ENCODE measurements at regions not wholly inside any gene's neighbourhood (a gene's known extent, or its start where the extent isn't known, plus 50 kb on each side); places are given as distances from the start of the nearest gene placed in this dataset.

DNA sequence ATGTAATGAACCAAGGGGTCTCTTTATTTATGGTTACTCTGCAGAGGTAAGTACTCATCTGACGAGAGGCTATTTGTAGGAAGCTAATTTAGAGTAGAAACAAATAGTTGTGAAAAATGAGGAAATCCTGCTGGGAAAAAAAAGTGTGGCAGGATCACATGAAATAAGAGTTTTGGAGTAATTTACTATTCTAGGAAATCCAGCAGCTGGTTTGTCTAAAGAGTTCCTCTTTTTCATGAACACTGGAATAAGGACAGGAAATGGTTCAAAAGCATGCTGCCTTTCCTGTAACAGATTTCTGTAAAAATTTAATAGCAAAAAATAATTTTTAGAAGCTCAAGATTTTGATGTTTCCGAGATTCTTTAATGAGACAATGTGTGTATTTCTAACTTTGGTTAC is 177.3 kb downstream of the CHRM3 start:
- peaks cover 7% of the 10 kb centered on the region; the same call in 2 of the 3 replicates for H3K4me1 Mint-ChIP-seq
- no peak for ATAC-seq
- H3K36me3 Mint-ChIP-seq (ENCODE audit: low read depth) = no peaks in the 10 kb centered on the region

DNA sequence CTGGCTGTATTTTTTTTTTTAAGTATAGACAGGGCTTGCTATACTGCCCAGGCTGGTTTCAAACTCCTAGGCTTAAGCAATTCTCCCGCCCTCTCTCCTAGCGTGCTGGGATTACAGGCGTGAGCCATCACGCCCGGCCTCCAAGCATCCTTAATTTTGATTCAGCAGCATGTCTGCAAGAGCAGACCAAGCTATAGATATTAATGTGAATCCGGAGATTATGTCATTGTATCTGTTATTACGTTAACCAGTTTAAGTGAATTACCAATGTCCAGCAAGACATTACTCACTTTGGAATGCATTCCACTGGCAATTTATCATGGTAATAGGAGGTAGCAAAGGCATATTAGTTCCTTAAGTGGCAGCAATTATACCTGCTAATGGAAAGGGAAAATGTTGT is 179.7 kb downstream of the CHRM3 start:
- H3K4me1 Mint-ChIP-seq = peaks cover 2% of the 10 kb centered on the region; the same call in 2 of the 3 replicates
- H4K20me1 ChIP-seq (replicated peaks; ENCODE audit: insufficient read depth) = no peaks in the 10 kb centered on the region
- no peaks in the 10 kb centered on the region for H3K36me3 Mint-ChIP-seq (ENCODE audit: low read depth)
- H3K27ac ChIP-seq (ENCODE audit: low read depth) = no peak overlapping the region
- DNase-seq (ENCODE audit: low spot score) = no peak
- H3K27me3 Mint-ChIP-seq (ENCODE audit: insufficient read depth, low read depth, poor library complexity) = peaks cover 3% of the 10 kb centered on the region
- no peaks in the 10 kb centered on the region for H3K9me2 ChIP-seq (ENCODE audit: insufficient read depth)
- H3F3A ChIP-seq (replicated peaks; ENCODE audit: low read depth) = no peaks in the 10 kb centered on the region
- H3K4me2 ChIP-seq = no peak overlapping the region
- H3K36me3 ChIP-seq (ENCODE audit: insufficient read depth) = no peaks in the 10 kb centered on the region
- H3K4me3 ChIP-seq = no peak overlapping the region
- H3K27ac Mint-ChIP-seq = no peak overlapping the region
- ATAC-seq = no peak
- no peaks in the 10 kb centered on the region for H3K9me3 Mint-ChIP-seq
- H3K27me3 ChIP-seq (ENCODE audit: insufficient read depth) = no peaks in the 10 kb centered on the region
- no peaks in the 10 kb centered on the region for H3K4me1 ChIP-seq (ENCODE audit: insufficient read depth)
- H3K4me3 Mint-ChIP-seq = no peak overlapping the region
- H2AFZ ChIP-seq = no peak overlapping the region
- H3K79me2 ChIP-seq (replicated peaks; ENCODE audit: insufficient read depth) = no peaks in the 10 kb centered on the region
- TF ChIP-seq, protein P1, sequence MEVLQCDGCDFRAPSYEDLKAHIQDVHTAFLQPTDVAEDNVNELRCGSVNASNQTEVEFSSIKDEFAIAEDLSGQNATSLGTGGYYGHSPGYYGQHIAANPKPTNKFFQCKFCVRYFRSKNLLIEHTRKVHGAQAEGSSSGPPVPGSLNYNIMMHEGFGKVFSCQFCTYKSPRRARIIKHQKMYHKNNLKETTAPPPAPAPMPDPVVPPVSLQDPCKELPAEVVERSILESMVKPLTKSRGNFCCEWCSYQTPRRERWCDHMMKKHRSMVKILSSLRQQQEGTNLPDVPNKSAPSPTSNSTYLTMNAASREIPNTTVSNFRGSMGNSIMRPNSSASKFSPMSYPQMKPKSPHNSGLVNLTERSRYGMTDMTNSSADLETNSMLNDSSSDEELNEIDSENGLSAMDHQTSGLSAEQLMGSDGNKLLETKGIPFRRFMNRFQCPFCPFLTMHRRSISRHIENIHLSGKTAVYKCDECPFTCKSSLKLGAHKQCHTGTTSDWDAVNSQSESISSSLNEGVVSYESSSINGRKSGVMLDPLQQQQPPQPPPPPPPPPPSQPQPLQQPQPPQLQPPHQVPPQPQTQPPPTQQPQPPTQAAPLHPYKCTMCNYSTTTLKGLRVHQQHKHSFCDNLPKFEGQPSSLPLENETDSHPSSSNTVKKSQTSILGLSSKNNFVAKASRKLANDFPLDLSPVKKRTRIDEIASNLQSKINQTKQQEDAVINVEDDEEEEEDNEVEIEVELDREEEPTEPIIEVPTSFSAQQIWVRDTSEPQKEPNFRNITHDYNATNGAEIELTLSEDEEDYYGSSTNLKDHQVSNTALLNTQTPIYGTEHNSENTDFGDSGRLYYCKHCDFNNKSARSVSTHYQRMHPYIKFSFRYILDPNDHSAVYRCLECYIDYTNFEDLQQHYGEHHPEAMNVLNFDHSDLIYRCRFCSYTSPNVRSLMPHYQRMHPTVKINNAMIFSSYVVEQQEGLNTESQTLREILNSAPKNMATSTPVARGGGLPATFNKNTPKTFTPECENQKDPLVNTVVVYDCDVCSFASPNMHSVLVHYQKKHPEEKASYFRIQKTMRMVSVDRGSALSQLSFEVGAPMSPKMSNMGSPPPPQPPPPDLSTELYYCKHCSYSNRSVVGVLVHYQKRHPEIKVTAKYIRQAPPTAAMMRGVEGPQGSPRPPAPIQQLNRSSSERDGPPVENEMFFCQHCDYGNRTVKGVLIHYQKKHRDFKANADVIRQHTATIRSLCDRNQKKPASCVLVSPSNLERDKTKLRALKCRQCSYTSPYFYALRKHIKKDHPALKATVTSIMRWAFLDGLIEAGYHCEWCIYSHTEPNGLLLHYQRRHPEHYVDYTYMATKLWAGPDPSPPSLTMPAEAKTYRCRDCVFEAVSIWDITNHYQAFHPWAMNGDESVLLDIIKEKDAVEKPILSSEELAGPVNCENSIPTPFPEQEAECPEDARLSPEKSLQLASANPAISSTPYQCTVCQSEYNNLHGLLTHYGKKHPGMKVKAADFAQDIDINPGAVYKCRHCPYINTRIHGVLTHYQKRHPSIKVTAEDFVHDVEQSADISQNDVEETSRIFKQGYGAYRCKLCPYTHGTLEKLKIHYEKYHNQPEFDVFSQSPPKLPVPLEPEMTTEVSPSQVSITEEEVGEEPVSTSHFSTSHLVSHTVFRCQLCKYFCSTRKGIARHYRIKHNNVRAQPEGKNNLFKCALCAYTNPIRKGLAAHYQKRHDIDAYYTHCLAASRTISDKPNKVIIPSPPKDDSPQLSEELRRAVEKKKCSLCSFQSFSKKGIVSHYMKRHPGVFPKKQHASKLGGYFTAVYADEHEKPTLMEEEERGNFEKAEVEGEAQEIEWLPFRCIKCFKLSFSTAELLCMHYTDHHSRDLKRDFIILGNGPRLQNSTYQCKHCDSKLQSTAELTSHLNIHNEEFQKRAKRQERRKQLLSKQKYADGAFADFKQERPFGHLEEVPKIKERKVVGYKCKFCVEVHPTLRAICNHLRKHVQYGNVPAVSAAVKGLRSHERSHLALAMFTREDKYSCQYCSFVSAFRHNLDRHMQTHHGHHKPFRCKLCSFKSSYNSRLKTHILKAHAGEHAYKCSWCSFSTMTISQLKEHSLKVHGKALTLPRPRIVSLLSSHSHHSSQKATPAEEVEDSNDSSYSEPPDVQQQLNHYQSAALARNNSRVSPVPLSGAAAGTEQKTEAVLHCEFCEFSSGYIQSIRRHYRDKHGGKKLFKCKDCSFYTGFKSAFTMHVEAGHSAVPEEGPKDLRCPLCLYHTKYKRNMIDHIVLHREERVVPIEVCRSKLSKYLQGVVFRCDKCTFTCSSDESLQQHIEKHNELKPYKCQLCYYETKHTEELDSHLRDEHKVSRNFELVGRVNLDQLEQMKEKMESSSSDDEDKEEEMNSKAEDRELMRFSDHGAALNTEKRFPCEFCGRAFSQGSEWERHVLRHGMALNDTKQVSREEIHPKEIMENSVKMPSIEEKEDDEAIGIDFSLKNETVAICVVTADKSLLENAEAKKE (CRISPR knock-in tag; IDR thresholded peaks at IDR 0.05) = no peak
- TF ChIP-seq JUNB (IDR thresholded peaks at IDR 0.05; ENCODE audit: unreplicated experiment) (no peak), ZNF114 (CRISPR knock-in tag; IDR thresholded peaks at IDR 0.05) (no peak), POLR2AphosphoS5 (IDR thresholded peaks at IDR 0.05; ENCODE audit: low read depth) (no peak), ZNF331 (CRISPR knock-in tag; IDR thresholded peaks at IDR 0.05; ENCODE audit: low read depth) (no peak), EZH2phosphoT487 (IDR thresholded peaks at IDR 0.05; ENCODE audit: unreplicated experiment) (no peak), STAT1 (IDR thresholded peaks at IDR 0.05; ENCODE audit: unreplicated experiment) (no peak), EZH2 (IDR thresholded peaks at IDR 0.05; ENCODE audit: low read depth, unreplicated experiment) (no peak), CREB1 (CRISPR knock-in tag; IDR thresholded peaks at IDR 0.05; ENCODE audit: low read depth) (no peak), ETS1 (IDR thresholded peaks at IDR 0.05) (no peak), NANOG (IDR thresholded peaks at IDR 0.05; ENCODE audit: borderline replicate concordance) (no peak), CTCF (conservative IDR thresholded peaks at IDR 0.05; ENCODE audit: low read depth in 2 of 2) (no peak)

More for the DNA sequence above, 177.3 kb downstream of the CHRM3 start:
- Mint-ChIP-seq H3K27me3 (ENCODE audit: insufficient read depth, low read depth, poor library complexity) (peaks cover 2% of the 10 kb centered on the region), H3K9me3 (no peaks in the 10 kb centered on the region), H3K27ac (no peak overlapping the region), H3K4me3 (no peak overlapping the region)
- H3K4me2 ChIP-seq = no peak overlapping the region
- H3K9me2 ChIP-seq (ENCODE audit: insufficient read depth) = 0 out of 2 replicates have a peak, but pooled peaks cover 2% of the 10 kb centered on the region
- H3K27me3 ChIP-seq (ENCODE audit: insufficient read depth) = no peaks in the 10 kb centered on the region
- no peaks in the 10 kb centered on the region for H4K20me1 ChIP-seq (replicated peaks; ENCODE audit: insufficient read depth)
- DNase-seq (ENCODE audit: low spot score) = no peak
- H3K4me3 ChIP-seq = no peak overlapping the region
- no peaks in the 10 kb centered on the region for H3K79me2 ChIP-seq (replicated peaks; ENCODE audit: insufficient read depth)
- H3K4me1 ChIP-seq (ENCODE audit: insufficient read depth) = no peaks in the 10 kb centered on the region
- no peak overlapping the region for H2AFZ ChIP-seq
- no peaks in the 10 kb centered on the region for H3F3A ChIP-seq (replicated peaks; ENCODE audit: low read depth)
- TF ChIP-seq CREB1 (CRISPR knock-in tag; IDR thresholded peaks at IDR 0.05; ENCODE audit: low read depth) (no peak), ZNF114 (CRISPR knock-in tag; IDR thresholded peaks at IDR 0.05) (no peak), JUNB (IDR thresholded peaks at IDR 0.05; ENCODE audit: unreplicated experiment) (no peak)
- no peak overlapping the region for H3K27ac ChIP-seq (ENCODE audit: low read depth)
- no peaks in the 10 kb centered on the region for H3K36me3 ChIP-seq (ENCODE audit: insufficient read depth)

All from GM23338 (cell line).